ENCODE measurements at regions not wholly inside any gene's neighbourhood (a gene's known extent, or its start where the extent isn't known, plus 50 kb on each side); places are given as distances from the start of the nearest gene placed in this dataset.

DNA sequence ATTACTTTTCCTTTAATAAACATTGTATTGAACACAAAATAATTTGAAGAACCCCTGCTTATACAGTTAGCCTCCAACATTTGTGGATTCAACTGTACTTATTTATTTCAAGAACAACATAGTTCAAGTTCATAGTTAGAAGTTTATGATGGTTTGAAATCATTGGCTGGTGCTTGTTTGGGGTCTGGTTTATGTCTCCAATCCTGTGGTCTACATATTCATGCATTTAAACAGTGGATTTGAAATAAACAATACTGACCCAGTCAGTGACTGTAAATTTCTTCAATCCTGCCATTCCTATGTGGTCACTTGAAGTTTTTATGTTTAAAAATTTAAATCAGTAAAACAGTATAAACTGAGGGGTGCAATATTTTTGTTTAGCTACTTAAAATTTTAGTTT, 145.1 kb upstream of the TRPC7 start:
- no peaks in the 10 kb centered on the region for H3F3A ChIP-seq (replicated peaks; ENCODE audit: insufficient read depth)
- H3K9me3 ChIP-seq, result no peaks in the 10 kb centered on the region
- ChIA-PET POLR2A (no interaction called here), CTCF (no interaction called here)
- H3K36me3 ChIP-seq (replicated peaks in 1 of 2; ENCODE audit: control insufficient read depth in 1 of 2, insufficient read depth in 2 of 2, low read length in 1 of 2), result no peaks in the 10 kb centered on the region
- no peak overlapping the region for H3K4me2 ChIP-seq
- H3K79me2 ChIP-seq (ENCODE audit: insufficient read depth), result no peaks in the 10 kb centered on the region
- H3K4me1 ChIP-seq (ENCODE audit: control insufficient read depth in 1 of 2, insufficient read depth in 2 of 2, low read depth in 1 of 2, low read length in 1 of 2), result no peaks in the 10 kb centered on the region
- no peaks in the 10 kb centered on the region for H4K20me1 ChIP-seq (ENCODE audit: insufficient read depth)
- H3K9me2 ChIP-seq, result no peaks in the 10 kb centered on the region
- H3K27me3 ChIP-seq (ENCODE audit: insufficient read depth), result no peaks in the 10 kb centered on the region
- no peak for TF ChIP-seq RCOR1 (IDR thresholded peaks at IDR 0.05; ENCODE audit: low read length)
- no peak for TF ChIP-seq JUND (IDR thresholded peaks at IDR 0.05)
- TF ChIP-seq ZBTB33 (IDR thresholded peaks at IDR 0.05; ENCODE audit: borderline replicate concordance, low read depth), result no peak
- TF ChIP-seq ELF1 (IDR thresholded peaks at IDR 0.05), result no peak
- TF ChIP-seq, protein P1, sequence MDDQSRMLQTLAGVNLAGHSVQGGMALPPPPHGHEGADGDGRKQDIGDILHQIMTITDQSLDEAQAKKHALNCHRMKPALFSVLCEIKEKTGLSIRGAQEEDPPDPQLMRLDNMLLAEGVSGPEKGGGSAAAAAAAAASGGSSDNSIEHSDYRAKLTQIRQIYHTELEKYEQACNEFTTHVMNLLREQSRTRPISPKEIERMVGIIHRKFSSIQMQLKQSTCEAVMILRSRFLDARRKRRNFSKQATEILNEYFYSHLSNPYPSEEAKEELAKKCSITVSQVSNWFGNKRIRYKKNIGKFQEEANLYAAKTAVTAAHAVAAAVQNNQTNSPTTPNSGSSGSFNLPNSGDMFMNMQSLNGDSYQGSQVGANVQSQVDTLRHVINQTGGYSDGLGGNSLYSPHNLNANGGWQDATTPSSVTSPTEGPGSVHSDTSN (IDR thresholded peaks at IDR 0.05), result no peak
- no peak for TF ChIP-seq RFX5 (IDR thresholded peaks at IDR 0.05; ENCODE audit: low read length)
- TF ChIP-seq POLR2AphosphoS5 (IDR thresholded peaks at IDR 0.05; ENCODE audit: low read depth, low read length), result no peak
- no peak for TF ChIP-seq MEF2A (IDR thresholded peaks at IDR 0.05; ENCODE audit: borderline replicate concordance, low read depth)
- TF ChIP-seq CHD2 (IDR thresholded peaks at IDR 0.05; ENCODE audit: low read length, partially characterized antibody), result no peak
- TF ChIP-seq NRF1 (IDR thresholded peaks at IDR 0.05; ENCODE audit: low read depth, low read length), result no peak
- TF ChIP-seq YY1 (IDR thresholded peaks at IDR 0.05; ENCODE audit: low read depth), result no peak
- TF ChIP-seq, protein P2, sequence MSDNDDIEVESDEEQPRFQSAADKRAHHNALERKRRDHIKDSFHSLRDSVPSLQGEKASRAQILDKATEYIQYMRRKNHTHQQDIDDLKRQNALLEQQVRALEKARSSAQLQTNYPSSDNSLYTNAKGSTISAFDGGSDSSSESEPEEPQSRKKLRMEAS (IDR thresholded peaks at IDR 0.05; ENCODE audit: low read depth), result no peak
- TF ChIP-seq RXRA (IDR thresholded peaks at IDR 0.05; ENCODE audit: borderline replicate concordance, low read depth), result no peak
- TF ChIP-seq FOXJ3 (CRISPR knock-in tag; IDR thresholded peaks at IDR 0.05), result no peak
- no peak for TF ChIP-seq RAD21 (IDR thresholded peaks at IDR 0.05; ENCODE audit: low read length)
- no peak for TF ChIP-seq CTCF (IDR thresholded peaks at IDR 0.05)
- no peak for TF ChIP-seq TCF12 (IDR thresholded peaks at IDR 0.05)
- no peak for TF ChIP-seq SIN3A (IDR thresholded peaks at IDR 0.05; ENCODE audit: borderline replicate concordance, low read depth, low read length)
- H3K27ac ChIP-seq (ENCODE audit: low read depth in 2 of 2, low read length in 1 of 2), result no peak overlapping the region
- no peak overlapping the region for H2AFZ ChIP-seq (ENCODE audit: low read depth)
- H3K9ac ChIP-seq, result no peak overlapping the region
- no peak for DNase-seq
- no peak overlapping the region for H3K4me3 ChIP-seq (ENCODE audit: low read depth in 2 of 2, low read length in 1 of 2)

Measured in SK-N-SH (cell line).